ENCODE measurements at regions not wholly inside any gene's neighbourhood (a gene's known extent, or its start where the extent isn't known, plus 50 kb on each side); places are given as distances from the start of the nearest gene placed in this dataset.

- Histone ChIP-seq H3K4me1 (ENCODE audit: control insufficient read depth in 1 of 2, insufficient read depth in 2 of 2, low read length in 2 of 2) (peaks cover 0 to 5% of the 10 kb centered on the region in 2 donors), H3K36me3 (ENCODE audit: control insufficient read depth in 1 of 2, insufficient read depth in 2 of 2, low read length in 2 of 2) (no peaks in the 10 kb centered on the region), H3K9me3 (ENCODE audit: control insufficient read depth in 1 of 2, low read length in 2 of 2) (no peaks in the 10 kb centered on the region), H3K4me3 (ENCODE audit: low read depth in 1 of 2, low read length in 2 of 2) (no peak overlapping the region), H3K27me3 (ENCODE audit: low read depth, low read length) (no peaks in the 10 kb centered on the region), H3K27ac (ENCODE audit: low read length) (no peak overlapping the region)
These were observed 123.8 kb upstream of the AKIRIN2 start for GRCh38 chr6:87825821-87826221.

GRCh38 chr6:87824958-87825491 lies 123.0 kb upstream of the AKIRIN2 start:
- H3K27ac ChIP-seq (ENCODE audit: low read length): peak overlapping the region; percentile 54

DNA sequence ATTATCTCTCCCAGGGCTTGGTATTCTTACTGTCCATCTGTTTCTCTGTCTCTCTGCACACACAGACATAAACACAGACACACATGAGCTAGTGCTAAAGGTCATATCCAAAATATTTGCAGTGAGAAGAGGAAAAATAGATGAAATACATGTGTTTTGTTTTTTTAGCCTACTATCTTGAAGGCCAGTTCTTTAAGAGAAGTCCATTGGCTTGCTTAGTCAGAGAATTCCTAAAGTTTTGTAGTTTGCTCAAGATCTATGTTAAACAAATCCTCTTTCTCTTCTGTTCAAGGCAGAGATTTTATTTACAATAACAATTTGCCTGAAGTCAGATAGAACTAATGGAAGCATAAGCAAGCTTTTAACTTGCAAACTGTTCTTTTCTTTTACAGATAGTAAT lies 120.0 kb upstream of the AKIRIN2 start:
- Histone ChIP-seq H3K27ac (ENCODE audit: low read length) (no peak overlapping the region), H3K36me3 (ENCODE audit: control insufficient read depth in 1 of 2, insufficient read depth in 2 of 2, low read length in 2 of 2) (no peaks in the 10 kb centered on the region), H3K4me1 (ENCODE audit: control insufficient read depth in 1 of 2, insufficient read depth in 2 of 2, low read length in 2 of 2) (peaks cover 0 to 3% of the 10 kb centered on the region in 2 donors), H3K27me3 (ENCODE audit: low read depth, low read length) (no peaks in the 10 kb centered on the region), H3K9me3 (ENCODE audit: control insufficient read depth in 1 of 2, low read length in 2 of 2) (no peaks in the 10 kb centered on the region), H3K4me3 (ENCODE audit: low read depth in 1 of 2, low read length in 2 of 2) (no peak overlapping the region)

More at GRCh38 chr6:87824958-87825491, 123.0 kb upstream of the AKIRIN2 start:
- Histone ChIP-seq H3K4me1 (ENCODE audit: control insufficient read depth in 1 of 2, insufficient read depth in 2 of 2, low read length in 2 of 2) (peaks cover 0 to 5% of the 10 kb centered on the region in 2 donors), H3K9me3 (ENCODE audit: control insufficient read depth in 1 of 2, low read length in 2 of 2) (no peaks in the 10 kb centered on the region), H3K36me3 (ENCODE audit: control insufficient read depth in 1 of 2, insufficient read depth in 2 of 2, low read length in 2 of 2) (no peaks in the 10 kb centered on the region), H3K27me3 (ENCODE audit: low read depth, low read length) (no peaks in the 10 kb centered on the region), H3K4me3 (ENCODE audit: low read depth in 1 of 2, low read length in 2 of 2) (no peak overlapping the region)

- Histone ChIP-seq H3K9me3 (ENCODE audit: control insufficient read depth in 1 of 2, low read length in 2 of 2) (no peaks in the 10 kb centered on the region), H3K4me3 (ENCODE audit: low read depth in 1 of 2, low read length in 2 of 2) (no peak overlapping the region), H3K27me3 (ENCODE audit: low read depth, low read length) (no peaks in the 10 kb centered on the region), H3K27ac (ENCODE audit: low read length) (no peak overlapping the region), H3K36me3 (ENCODE audit: control insufficient read depth in 1 of 2, insufficient read depth in 2 of 2, low read length in 2 of 2) (no peaks in the 10 kb centered on the region), H3K4me1 (ENCODE audit: control insufficient read depth in 1 of 2, insufficient read depth in 2 of 2, low read length in 2 of 2) (no peaks in the 10 kb centered on the region)
These were observed 118.4 kb upstream of the AKIRIN2 start for GRCh38 chr6:87820343-87820984.

DNA sequence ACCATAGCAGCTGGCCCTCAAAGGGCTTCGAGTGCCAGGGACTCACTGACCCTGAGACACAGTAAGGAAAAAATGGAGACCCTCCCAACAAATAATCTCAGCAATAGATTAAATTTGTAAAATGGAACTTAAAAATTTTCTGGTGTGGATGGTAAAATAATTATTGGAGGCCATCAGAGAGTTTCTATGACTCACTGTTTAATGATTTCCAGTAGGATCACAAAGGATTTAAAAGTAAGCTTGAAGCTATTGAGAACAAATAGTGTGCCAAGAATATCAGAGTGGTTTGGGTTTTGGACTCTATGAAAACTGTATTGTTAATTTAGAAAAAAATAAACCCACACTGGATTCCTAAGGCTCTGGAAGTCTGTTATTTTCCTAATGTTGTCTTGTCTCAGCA lies 115.2 kb upstream of the AKIRIN2 start:
- H3K9me3 ChIP-seq (ENCODE audit: control insufficient read depth in 1 of 2, low read length in 2 of 2): no peaks in the 10 kb centered on the region
- H3K4me3 ChIP-seq (ENCODE audit: low read depth in 1 of 2, low read length in 2 of 2): no peak overlapping the region
- H3K36me3 ChIP-seq (ENCODE audit: control insufficient read depth in 1 of 2, insufficient read depth in 2 of 2, low read length in 2 of 2): no peaks in the 10 kb centered on the region
- H3K4me1 ChIP-seq (ENCODE audit: control insufficient read depth in 1 of 2, insufficient read depth in 2 of 2, low read length in 2 of 2): no peaks in the 10 kb centered on the region
- no peaks in the 10 kb centered on the region for H3K27me3 ChIP-seq (ENCODE audit: low read depth, low read length)
- no peak overlapping the region for H3K27ac ChIP-seq (ENCODE audit: low read length)

- Histone ChIP-seq H3K27me3 (ENCODE audit: low read depth, low read length) (no peaks in the 10 kb centered on the region), H3K36me3 (ENCODE audit: control insufficient read depth in 1 of 2, insufficient read depth in 2 of 2, low read length in 2 of 2) (no peaks in the 10 kb centered on the region), H3K4me3 (ENCODE audit: low read depth in 1 of 2, low read length in 2 of 2) (no peak overlapping the region), H3K4me1 (ENCODE audit: control insufficient read depth in 1 of 2, insufficient read depth in 2 of 2, low read length in 2 of 2) (no peaks in the 10 kb centered on the region), H3K9me3 (ENCODE audit: control insufficient read depth in 1 of 2, low read length in 2 of 2) (no peaks in the 10 kb centered on the region), H3K27ac (ENCODE audit: low read length) (no peak overlapping the region)
These were observed 113.4 kb upstream of the AKIRIN2 start for GRCh38 chr6:87815449-87815848.

DNA sequence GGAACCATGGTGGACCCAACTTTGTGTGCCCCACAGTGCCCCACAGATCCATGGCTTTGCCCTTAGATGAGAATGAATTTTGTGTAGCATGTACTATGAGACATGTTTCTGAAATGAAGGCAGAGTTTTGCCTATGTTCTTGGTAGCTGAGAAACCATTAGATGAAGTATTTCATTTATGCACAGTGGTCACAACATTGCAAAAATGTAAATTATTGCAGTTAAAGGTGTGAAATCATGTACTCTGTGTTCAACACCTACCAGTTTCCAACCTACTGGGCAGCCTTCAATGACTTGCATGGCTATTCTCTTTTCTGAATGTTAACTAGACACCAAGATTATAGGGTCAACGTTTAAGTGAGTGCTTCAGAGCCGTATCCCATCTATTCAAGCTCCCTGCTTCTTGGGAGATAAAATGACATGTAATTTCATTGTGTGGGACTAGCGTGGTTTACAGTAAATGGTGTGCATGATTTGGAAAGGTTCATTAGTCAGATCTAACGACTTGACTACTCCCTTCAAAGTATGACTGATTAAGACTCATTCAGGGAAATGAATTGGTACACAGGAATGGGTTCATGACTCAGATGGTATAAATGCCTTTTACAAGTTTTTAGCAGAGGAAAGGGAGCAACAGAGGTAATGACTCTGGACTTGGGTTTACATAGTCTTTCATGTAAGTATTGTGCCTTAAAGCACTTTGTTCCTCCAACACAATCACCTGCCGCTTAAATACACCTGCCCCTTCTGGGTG lies 106.1 kb upstream of the AKIRIN2 start:
- Histone ChIP-seq H3K4me1 (ENCODE audit: control insufficient read depth in 1 of 2, insufficient read depth in 2 of 2, low read length in 2 of 2) (no peaks in the 10 kb centered on the region), H3K9me3 (ENCODE audit: control insufficient read depth in 1 of 2, low read length in 2 of 2) (no peaks in the 10 kb centered on the region), H3K36me3 (ENCODE audit: control insufficient read depth in 1 of 2, insufficient read depth in 2 of 2, low read length in 2 of 2) (no peaks in the 10 kb centered on the region), H3K27me3 (ENCODE audit: low read depth, low read length) (no peaks in the 10 kb centered on the region), H3K4me3 (ENCODE audit: low read depth in 1 of 2, low read length in 2 of 2) (no peak overlapping the region), H3K27ac (ENCODE audit: low read length) (no peak overlapping the region)

DNA sequence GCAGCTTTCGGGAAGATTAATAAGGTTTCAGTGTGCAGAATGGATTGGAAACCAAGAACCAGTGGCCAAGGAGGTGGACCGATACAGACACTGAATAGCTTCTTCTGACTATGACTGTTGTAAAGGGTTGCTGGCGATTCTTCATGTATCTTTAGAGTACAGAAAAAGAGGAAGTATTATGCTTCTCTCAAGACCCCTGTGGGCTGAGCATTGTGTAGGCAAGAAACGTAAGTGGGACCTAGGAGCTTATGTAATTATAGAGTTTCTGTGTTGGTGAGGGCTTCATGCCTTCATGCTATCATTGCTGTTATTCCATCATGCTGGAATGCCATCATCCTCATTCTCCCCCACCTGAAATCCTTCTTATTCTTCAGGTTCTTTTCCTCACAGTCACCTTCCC lies 105.4 kb upstream of the AKIRIN2 start:
- H3K27ac ChIP-seq (ENCODE audit: low read length): no peak overlapping the region
- no peak overlapping the region for H3K4me3 ChIP-seq (ENCODE audit: low read depth in 1 of 2, low read length in 2 of 2)
- no peaks in the 10 kb centered on the region for H3K36me3 ChIP-seq (ENCODE audit: control insufficient read depth in 1 of 2, insufficient read depth in 2 of 2, low read length in 2 of 2)
- H3K27me3 ChIP-seq (ENCODE audit: low read depth, low read length): no peaks in the 10 kb centered on the region
- H3K4me1 ChIP-seq (ENCODE audit: control insufficient read depth in 1 of 2, insufficient read depth in 2 of 2, low read length in 2 of 2): no peaks in the 10 kb centered on the region
- H3K9me3 ChIP-seq (ENCODE audit: control insufficient read depth in 1 of 2, low read length in 2 of 2): no peaks in the 10 kb centered on the region

DNA sequence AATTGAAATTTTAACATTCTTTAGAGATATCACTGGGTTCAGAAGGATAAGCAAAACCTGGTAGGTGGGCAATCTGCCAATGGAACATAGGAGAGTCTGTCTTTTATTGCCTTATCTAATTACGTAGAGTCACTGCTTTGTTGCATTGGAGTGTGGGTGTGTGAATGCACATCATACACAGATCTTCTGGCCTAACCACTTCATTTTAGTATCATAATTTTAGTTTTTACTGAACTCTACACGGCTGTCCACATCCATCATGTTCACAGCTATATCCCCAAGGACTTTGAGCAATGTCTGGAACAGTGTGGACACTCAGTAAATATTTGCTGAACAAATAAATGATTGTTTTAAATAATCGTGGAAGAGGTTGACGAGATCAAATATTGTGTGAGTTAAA lies 104.6 kb upstream of the AKIRIN2 start:
- Histone ChIP-seq H3K36me3 (ENCODE audit: control insufficient read depth in 1 of 2, insufficient read depth in 2 of 2, low read length in 2 of 2) (no peaks in the 10 kb centered on the region), H3K9me3 (ENCODE audit: control insufficient read depth in 1 of 2, low read length in 2 of 2) (no peaks in the 10 kb centered on the region), H3K4me1 (ENCODE audit: control insufficient read depth in 1 of 2, insufficient read depth in 2 of 2, low read length in 2 of 2) (no peaks in the 10 kb centered on the region), H3K27me3 (ENCODE audit: low read depth, low read length) (no peaks in the 10 kb centered on the region), H3K4me3 (ENCODE audit: low read depth in 1 of 2, low read length in 2 of 2) (no peak overlapping the region), H3K27ac (ENCODE audit: low read length) (no peak overlapping the region)

- Histone ChIP-seq H3K36me3 (ENCODE audit: control insufficient read depth in 1 of 2, insufficient read depth in 2 of 2, low read length in 2 of 2) (no peaks in the 10 kb centered on the region), H3K27ac (ENCODE audit: low read length) (no peak overlapping the region), H3K9me3 (ENCODE audit: control insufficient read depth in 1 of 2, low read length in 2 of 2) (no peaks in the 10 kb centered on the region), H3K4me3 (ENCODE audit: low read depth in 1 of 2, low read length in 2 of 2) (no peak overlapping the region), H3K27me3 (ENCODE audit: low read depth, low read length) (no peaks in the 10 kb centered on the region), H3K4me1 (ENCODE audit: control insufficient read depth in 1 of 2, insufficient read depth in 2 of 2, low read length in 2 of 2) (no peaks in the 10 kb centered on the region)
These were observed 104.1 kb upstream of the AKIRIN2 start for GRCh38 chr6:87806099-87806498.

- Histone ChIP-seq H3K4me3 (ENCODE audit: low read depth in 1 of 2, low read length in 2 of 2) (no peak overlapping the region), H3K36me3 (ENCODE audit: control insufficient read depth in 1 of 2, insufficient read depth in 2 of 2, low read length in 2 of 2) (no peaks in the 10 kb centered on the region), H3K27me3 (ENCODE audit: low read depth, low read length) (no peaks in the 10 kb centered on the region), H3K27ac (ENCODE audit: low read length) (no peak overlapping the region), H3K9me3 (ENCODE audit: control insufficient read depth in 1 of 2, low read length in 2 of 2) (no peaks in the 10 kb centered on the region), H3K4me1 (ENCODE audit: control insufficient read depth in 1 of 2, insufficient read depth in 2 of 2, low read length in 2 of 2) (no peaks in the 10 kb centered on the region)
These were observed 101.8 kb upstream of the AKIRIN2 start for GRCh38 chr6:87803791-87804190.
